ENCODE measurements at regions not wholly inside any gene's neighbourhood (a gene's known extent, or its start where the extent isn't known, plus 50 kb on each side); places are given as distances from the start of the nearest gene placed in this dataset.
"Not testable (repeated sequence)": the region's sequence is repeated elsewhere in the genome, so short reads cannot be mapped to it uniquely, and the experiment has no call there.

DNA sequence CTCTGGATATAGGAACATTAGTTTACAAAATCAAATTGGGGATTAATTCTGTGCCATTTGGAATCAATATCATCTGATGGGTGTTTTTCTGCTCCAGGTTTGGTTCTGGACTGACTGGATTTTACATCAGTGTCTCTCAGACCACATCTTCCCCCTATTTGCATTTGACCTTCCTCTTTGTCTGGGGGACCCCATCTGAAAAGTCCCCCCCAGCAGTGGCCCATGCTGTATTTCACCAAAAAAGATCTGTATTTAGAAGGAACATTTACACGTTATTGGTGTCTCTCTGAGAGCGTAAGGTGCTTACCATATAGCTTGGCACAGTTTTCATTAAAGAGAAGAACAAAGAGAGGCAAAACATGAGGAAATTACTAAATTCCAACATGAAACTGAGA is 215.6 kb upstream of the CLINT1 start:
- intact Hi-C loops (cut with micrococcal nuclease) = no loop called here

GRCh38 chr5:158070859-158071258 is 211.9 kb upstream of the CLINT1 start:
- intact Hi-C loops (cut with micrococcal nuclease) = no loop called here

DNA sequence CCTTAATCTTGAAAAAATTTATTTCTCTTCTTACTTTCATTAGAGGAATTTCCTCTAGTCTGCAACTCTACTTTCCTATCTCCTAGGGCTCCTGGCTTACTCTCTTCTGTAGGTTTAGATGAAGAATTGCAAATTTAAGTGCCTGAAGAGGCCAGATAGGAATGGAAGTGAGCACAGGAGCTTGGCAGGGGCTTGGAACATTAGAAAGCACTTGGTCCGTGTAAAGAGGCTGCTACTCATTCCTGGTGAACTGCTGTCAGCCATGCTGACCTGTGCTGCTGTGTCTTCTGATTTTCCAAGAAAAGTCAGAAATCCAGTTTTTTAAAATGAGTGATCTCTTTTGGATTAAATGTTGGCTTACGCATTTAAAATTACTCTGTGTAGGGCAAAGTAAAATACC is 210.9 kb upstream of the CLINT1 start:
- intact Hi-C loops (cut with micrococcal nuclease) = no loop called here

GRCh38 chr5:158068964-158069363 is 210.0 kb upstream of the CLINT1 start:
- intact Hi-C loops (cut with micrococcal nuclease) = no loop called here

DNA sequence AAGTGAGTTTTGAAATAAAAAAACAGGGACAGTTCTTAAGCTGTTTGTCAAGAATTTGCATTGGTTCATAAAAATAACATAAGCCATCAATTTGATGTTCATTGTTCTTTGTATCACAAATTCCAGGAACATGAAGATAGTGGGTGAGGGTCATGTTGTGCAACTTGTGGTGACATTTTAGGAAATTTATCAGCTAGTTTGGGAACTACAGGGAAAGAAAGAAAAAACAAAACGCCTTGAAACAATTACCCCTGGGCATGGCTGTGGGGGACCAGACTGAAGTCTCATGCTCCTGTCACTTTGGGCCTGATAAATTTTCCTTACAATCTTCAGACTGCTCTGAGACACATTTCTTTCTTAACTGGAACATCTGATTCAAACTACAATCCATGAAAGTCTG is 207.1 kb upstream of the CLINT1 start:
- intact Hi-C loops (cut with micrococcal nuclease) = no loop called here

DNA sequence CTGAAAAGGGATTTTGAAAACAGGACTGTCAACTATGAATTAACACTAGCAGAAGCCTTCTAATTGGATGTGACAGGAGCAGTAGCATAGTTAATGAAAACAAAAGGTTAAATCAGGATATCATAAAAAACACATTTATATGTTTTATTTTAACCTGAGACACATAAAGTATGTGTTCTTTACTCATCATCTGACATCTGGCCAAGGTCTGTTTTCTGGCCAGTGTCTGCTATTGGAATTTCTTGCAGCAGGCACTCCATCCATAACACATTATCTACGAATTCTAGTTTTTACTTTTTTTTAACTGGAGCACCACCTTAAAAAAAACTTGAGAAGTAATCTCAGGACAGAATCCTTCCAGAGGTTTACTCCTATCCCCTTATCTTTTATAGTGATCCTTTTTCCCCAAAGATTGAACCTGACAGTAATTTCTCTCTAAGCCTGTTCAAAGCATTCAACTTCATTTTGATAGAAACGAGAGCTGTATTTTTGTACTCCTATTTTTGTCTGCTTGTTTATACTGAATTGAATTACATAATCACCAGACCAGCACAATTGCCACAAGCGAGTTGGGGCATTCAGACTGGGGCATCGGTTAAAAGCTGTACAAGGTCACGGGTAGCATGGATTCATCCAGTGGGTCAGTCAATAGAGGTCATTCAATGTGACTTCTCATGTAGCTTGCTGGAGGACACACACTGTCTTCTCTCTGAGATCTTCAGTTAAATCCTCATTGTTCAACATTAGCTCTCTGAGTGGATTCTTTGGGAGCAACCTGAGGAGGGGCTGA is 205.6 kb upstream of the CLINT1 start:
- intact Hi-C loops (cut with micrococcal nuclease) = no loop called here

- intact Hi-C loops (cut with micrococcal nuclease) = no loop called here
Observed at GRCh38 chr5:158063052-158063451, 204.1 kb upstream of the CLINT1 start.

DNA sequence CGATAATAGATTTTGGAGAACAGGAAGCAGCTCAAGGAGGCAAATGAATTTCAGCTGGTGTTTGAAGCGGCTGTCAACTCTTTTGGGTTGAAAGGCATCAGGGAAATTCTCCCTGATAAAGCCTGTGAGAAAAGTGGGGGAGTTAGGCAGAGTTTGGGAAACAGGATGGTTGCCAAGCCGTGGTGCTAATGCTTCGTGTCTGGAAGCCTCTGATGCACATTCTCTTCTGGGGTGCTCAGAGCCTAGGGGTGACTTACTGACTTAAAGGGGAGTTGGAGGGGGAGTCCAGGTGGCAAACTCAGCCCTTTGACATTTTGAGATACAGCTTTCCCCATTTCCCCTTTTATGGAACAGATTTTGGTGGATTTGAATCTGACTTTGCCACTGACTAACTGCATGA is 202.5 kb upstream of the CLINT1 start:
- intact Hi-C loops (cut with micrococcal nuclease) = no loop called here

DNA sequence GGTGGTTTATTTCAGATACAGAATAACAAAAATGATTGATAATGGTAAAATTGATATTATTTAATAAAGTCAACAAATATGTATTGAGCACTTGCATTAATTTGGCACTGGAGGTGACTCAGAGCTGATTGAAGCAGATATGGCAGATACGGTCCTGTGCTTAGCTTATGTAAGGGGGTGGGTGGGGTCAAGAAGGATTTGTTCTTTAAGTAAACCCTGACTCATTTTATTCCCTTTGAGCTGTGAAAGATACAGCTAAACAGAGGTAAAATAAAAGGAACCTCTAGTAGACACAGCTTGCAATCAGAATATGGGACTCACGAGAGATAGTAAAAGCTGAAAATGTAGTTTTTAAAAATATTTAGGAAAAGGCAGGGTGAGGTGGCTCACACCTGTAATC is 201.3 kb upstream of the CLINT1 start:
- intact Hi-C loops (cut with micrococcal nuclease) = no loop called here

GRCh38 chr5:158058208-158059120 is 199.5 kb upstream of the CLINT1 start:
- intact Hi-C loops (cut with micrococcal nuclease) = no loop called here

DNA sequence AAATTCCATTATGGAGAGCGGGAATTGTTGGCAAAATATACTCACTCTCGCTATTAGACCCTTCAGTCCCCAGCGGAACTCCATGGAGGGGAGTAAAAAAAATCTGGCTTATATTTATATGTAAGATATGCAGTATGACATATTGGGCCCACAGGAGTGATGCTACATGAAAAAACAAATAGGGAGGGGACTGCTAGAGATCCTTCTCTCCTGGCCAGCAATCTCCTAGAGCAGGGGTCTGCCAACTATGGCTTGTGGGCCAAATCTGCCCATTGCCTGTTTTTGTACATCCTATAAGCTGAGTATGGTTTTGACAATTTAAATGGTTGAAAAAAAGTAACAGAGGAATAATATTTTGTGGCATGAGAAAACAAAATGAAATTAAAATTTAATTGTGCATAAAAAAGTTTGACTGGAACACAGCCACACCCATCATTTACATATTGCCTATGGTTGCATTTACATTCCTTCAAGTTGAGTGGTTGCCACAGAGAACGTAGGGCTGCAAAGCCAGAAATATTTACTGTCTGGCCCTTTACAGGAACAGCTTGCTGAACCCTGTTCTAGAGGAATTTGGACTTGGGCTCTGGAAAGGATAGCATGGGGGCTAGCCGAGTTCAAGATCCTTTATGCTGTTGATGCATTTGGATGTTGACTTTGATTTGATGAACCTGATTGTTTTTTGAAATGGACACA is 197.3 kb upstream of the CLINT1 start:
- intact Hi-C loops (cut with micrococcal nuclease) = no loop called here

GRCh38 chr5:158055111-158055501 is 196.2 kb upstream of the CLINT1 start:
- intact Hi-C loops (cut with micrococcal nuclease) = no loop called here

DNA sequence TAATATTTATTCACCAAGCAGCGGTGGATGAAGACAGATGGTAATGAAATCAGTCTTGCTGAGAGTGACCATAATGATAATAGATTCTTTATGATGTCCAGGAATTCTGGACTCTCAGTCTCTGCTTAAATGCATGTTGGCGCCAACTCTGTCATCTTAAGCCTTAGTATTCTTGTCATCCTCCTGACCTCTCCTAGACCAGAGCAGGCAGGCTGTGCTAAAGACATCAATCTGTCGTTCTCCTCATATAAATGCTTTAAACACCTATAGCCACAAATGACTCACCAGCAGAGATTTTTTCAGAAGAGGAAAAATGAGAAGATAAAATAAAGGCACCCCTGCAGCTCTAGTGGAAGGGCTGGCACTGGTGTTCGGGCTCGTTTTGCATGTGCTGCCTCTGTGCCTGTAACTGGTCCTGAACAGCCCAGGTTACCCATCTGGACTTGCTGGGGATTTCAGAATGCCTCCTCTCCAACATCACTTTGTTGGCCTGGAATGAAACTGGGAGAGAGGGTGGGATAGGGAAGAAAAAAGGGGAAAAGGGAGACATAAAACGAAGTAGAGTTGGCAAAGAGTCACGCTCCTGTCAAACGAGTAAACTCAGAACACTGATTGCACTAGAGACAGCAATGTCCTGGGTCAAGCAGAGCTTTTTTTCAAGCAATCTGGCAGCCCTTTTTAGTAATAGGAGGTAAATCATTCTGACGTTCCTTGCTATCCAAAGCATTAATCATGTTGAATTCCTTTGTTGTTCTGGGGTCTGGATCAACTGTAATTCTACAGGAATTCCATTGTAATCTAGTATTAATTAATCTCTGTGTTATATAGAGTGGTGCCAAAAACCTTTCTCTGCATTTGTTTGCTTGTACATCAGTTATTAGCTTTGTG is 195.5 kb upstream of the CLINT1 start:
- intact Hi-C loops (cut with micrococcal nuclease) = no loop called here

- intact Hi-C loops (cut with micrococcal nuclease) = no loop called here
Observed at GRCh38 chr5:158051036-158051435, 192.1 kb upstream of the CLINT1 start.

- intact Hi-C loops (cut with micrococcal nuclease) = no loop called here
Observed at GRCh38 chr5:158050421-158050820, 191.5 kb upstream of the CLINT1 start.

- intact Hi-C loops (cut with micrococcal nuclease) = no loop called here
Observed at GRCh38 chr5:158049459-158049858, 190.5 kb upstream of the CLINT1 start.

GRCh38 chr5:158045696-158046095 is 186.8 kb upstream of the CLINT1 start:
- intact Hi-C loops (cut with micrococcal nuclease) = no loop called here

GRCh38 chr5:158039911-158040347 is 181.0 kb upstream of the CLINT1 start:
- intact Hi-C loops (cut with micrococcal nuclease) = no loop called here

DNA sequence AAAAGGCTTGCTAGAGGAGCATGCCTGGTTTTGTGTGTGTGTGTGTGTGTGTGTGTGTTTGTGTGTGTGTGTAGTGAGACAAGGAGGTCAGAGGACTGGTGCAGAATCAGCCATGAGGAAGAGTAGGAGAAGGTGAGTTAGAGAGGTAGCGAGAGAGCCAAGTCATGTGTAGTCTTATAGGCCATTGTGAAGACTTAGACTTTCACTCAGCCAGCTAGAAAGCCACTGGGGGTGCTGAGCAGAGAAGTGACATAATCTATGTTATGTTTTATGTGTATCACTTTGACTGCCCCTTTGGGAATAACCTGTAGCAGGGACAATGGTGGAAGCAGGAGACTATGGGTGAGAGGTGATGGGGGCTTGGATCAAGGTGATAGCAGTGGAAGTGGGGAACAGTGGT is 180.5 kb upstream of the CLINT1 start:
- intact Hi-C loops (cut with micrococcal nuclease) = no loop called here

DNA sequence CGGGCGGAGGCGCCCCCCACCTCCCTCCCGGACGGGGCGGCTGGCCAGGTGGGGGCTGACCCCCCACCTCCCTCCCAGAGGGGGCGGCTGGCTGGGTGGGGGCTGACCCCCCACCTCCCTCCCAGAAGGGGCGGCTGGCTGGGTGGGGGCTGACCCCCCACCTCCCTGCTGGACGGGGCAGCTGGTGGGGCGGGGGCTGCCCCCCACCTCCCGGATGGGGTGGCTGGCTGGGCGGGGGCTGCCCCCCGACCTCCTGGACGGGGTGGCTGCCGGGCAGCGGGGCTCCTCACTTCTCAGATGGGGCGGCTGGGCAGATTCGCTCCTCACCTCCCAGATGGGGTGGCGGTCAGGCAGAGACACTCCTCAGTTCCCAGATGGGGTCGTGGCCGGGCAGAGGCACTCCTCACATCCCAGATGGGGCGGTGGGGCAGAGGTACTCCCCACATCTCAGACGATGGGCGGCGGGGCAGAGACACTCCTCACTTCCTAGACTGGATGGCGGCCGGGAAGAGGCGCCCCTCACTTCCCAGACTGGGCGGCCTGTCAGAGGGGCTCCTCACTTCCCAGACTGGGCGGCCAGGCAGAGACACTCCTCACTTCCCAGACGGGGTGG is 178.1 kb upstream of the CLINT1 start:
- intact Hi-C loops (cut with micrococcal nuclease) = not testable (repeated sequence)

Measured in T-helper 2 cell treated with Interferon-gamma antibody and Interleukin-4, amounts not matched to agents 100 ng/mL and 5 ng/mL, for 36 hours (primary cell).